ENCODE measurements at regions not wholly inside any gene's neighbourhood (a gene's known extent, or its start where the extent isn't known, plus 50 kb on each side); places are given as distances from the start of the nearest gene placed in this dataset.
A peak's percentile ranks its signal among the peaks of the same experiment; 100 is the strongest.

DNA sequence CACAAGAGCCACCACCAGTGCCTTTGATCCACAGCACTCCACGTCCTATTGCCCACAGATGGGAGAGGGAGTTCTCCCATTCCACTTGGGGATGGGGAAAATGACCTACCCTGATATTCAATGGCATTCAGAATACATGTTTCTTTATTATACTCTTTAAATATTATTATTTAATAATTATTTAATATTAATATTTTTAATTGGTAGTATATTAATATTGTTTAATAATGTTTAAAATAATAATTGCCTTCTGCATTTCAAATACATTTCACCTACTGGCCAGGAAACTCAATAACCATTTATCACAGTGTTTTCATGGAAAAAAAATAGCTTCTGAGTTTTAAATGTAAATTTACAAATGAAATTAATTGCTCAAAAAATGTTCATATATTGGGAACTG, 127.4 kb upstream of the G2E3 start:
- Histone ChIP-seq H3K27ac (ENCODE audit: low read length) (no peak overlapping the region), H3K9me3 (replicated peaks; ENCODE audit: insufficient read depth, low read length) (no peaks in the 10 kb centered on the region), H3K4me3 (ENCODE audit: low read length) (no peak overlapping the region), H3K9me2 (replicated peaks; ENCODE audit: insufficient read depth, low read length) (no peaks in the 10 kb centered on the region), H3K4me2 (ENCODE audit: low read depth, low read length) (no peak overlapping the region), H3K4me1 (ENCODE audit: low read length) (no peaks in the 10 kb centered on the region), H3K9ac (ENCODE audit: low read length) (no peak overlapping the region), H3F3A (ENCODE audit: insufficient read depth, low read length) (no peaks in the 10 kb centered on the region), H3K79me2 (ENCODE audit: low read length) (no peaks in the 10 kb centered on the region), H4K20me1 (ENCODE audit: insufficient read depth, low read length) (no peaks in the 10 kb centered on the region), H2AFZ (ENCODE audit: low read length) (no peak overlapping the region), H3K36me3 (replicated peaks; ENCODE audit: insufficient read depth, low read length) (no peaks in the 10 kb centered on the region), H3K27me3 (replicated peaks; ENCODE audit: insufficient read depth, low read length) (no peaks in the 10 kb centered on the region)
- TF ChIP-seq EZH2phosphoT487 (IDR thresholded peaks at IDR 0.05; ENCODE audit: low read length): no peak
- TF ChIP-seq EZH2 (optimal IDR thresholded peaks at IDR 0.05; ENCODE audit: low read depth, low read length): no peak
- TF ChIP-seq, protein P1, sequence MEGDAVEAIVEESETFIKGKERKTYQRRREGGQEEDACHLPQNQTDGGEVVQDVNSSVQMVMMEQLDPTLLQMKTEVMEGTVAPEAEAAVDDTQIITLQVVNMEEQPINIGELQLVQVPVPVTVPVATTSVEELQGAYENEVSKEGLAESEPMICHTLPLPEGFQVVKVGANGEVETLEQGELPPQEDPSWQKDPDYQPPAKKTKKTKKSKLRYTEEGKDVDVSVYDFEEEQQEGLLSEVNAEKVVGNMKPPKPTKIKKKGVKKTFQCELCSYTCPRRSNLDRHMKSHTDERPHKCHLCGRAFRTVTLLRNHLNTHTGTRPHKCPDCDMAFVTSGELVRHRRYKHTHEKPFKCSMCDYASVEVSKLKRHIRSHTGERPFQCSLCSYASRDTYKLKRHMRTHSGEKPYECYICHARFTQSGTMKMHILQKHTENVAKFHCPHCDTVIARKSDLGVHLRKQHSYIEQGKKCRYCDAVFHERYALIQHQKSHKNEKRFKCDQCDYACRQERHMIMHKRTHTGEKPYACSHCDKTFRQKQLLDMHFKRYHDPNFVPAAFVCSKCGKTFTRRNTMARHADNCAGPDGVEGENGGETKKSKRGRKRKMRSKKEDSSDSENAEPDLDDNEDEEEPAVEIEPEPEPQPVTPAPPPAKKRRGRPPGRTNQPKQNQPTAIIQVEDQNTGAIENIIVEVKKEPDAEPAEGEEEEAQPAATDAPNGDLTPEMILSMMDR (IDR thresholded peaks at IDR 0.05; ENCODE audit: low read length): no peak
- DNase-seq: no peak

DNA sequence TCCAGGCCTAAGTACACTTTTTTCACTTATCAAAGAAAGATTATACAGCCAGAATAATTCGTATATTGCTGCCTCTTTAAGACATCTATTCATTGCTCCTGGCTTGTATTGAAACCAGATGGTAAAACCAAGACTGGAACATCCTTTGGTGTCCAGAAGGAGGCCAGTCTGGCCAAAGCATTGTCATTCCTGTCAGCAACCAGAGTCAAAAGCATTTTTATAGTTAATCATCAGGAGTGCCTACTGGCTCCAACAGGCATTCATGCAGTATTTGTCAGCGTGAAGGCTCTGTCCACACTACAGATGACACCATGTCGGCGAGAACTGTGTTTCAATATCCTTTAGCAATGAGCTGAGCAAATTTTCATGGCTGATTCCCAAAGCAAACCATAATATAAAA, 118.0 kb upstream of the G2E3 start:
- Histone ChIP-seq H3K27me3 (replicated peaks; ENCODE audit: insufficient read depth, low read length) (no peaks in the 10 kb centered on the region), H3K9me2 (replicated peaks; ENCODE audit: insufficient read depth, low read length) (no peaks in the 10 kb centered on the region), H3F3A (ENCODE audit: insufficient read depth, low read length) (no peaks in the 10 kb centered on the region), H3K79me2 (ENCODE audit: low read length) (no peaks in the 10 kb centered on the region), H3K27ac (ENCODE audit: low read length) (no peak overlapping the region), H3K9ac (ENCODE audit: low read length) (no peak overlapping the region), H2AFZ (ENCODE audit: low read length) (no peak overlapping the region), H3K4me1 (ENCODE audit: low read length) (no peaks in the 10 kb centered on the region), H3K4me3 (ENCODE audit: low read length) (no peak overlapping the region), H3K36me3 (replicated peaks; ENCODE audit: insufficient read depth, low read length) (no peaks in the 10 kb centered on the region), H3K4me2 (ENCODE audit: low read depth, low read length) (no peak overlapping the region), H3K9me3 (replicated peaks; ENCODE audit: insufficient read depth, low read length) (no peaks in the 10 kb centered on the region), H4K20me1 (ENCODE audit: insufficient read depth, low read length) (no peaks in the 10 kb centered on the region)
- DNase-seq: no peak
- TF ChIP-seq EZH2phosphoT487 (IDR thresholded peaks at IDR 0.05; ENCODE audit: low read length) (no peak), EZH2 (optimal IDR thresholded peaks at IDR 0.05; ENCODE audit: low read depth, low read length) (no peak)
- TF ChIP-seq, protein P1 (IDR thresholded peaks at IDR 0.05; ENCODE audit: low read length): no peak

DNA sequence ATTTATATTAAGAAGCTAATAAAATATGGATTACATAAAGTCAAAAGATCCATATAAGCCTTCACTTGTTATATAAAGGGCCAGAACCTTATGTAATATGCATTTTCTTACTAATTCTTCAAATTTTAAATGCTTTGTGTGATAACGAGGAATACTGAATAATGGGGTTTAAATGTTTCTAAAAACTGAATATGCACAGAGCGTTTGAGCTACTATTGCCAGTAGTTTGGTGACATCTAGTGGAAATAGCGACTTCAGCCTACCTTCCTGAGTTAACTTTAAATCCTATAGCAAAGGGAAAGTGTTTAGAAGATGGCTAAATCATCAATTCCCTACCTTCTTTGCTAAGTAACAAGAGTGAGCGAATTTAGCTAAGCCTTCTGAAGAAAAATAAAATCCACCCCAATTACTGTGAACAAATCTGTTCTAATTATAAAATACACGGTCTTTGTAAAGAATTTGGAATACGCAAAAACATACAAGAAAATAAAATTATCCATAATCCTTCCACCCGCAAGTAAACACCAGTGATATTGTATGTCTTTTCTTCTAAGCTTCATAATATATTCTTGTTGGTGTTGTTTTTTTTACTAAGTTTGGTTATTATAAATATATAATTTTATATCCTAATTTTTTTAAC, 115.5 kb upstream of the G2E3 start:
- Histone ChIP-seq H3K27me3 (replicated peaks; ENCODE audit: insufficient read depth, low read length) (no peaks in the 10 kb centered on the region), H3K9me3 (replicated peaks; ENCODE audit: insufficient read depth, low read length) (no peaks in the 10 kb centered on the region), H3F3A (ENCODE audit: insufficient read depth, low read length) (no peaks in the 10 kb centered on the region), H3K4me2 (ENCODE audit: low read depth, low read length) (no peak overlapping the region), H3K27ac (ENCODE audit: low read length) (no peak overlapping the region), H2AFZ (ENCODE audit: low read length) (no peak overlapping the region), H3K79me2 (ENCODE audit: low read length) (no peaks in the 10 kb centered on the region), H4K20me1 (ENCODE audit: insufficient read depth, low read length) (no peaks in the 10 kb centered on the region), H3K4me1 (ENCODE audit: low read length) (no peaks in the 10 kb centered on the region), H3K4me3 (ENCODE audit: low read length) (no peak overlapping the region), H3K9ac (ENCODE audit: low read length) (no peak overlapping the region), H3K36me3 (replicated peaks; ENCODE audit: insufficient read depth, low read length) (no peaks in the 10 kb centered on the region), H3K9me2 (replicated peaks; ENCODE audit: insufficient read depth, low read length) (no peaks in the 10 kb centered on the region)
- DNase-seq: peak; percentile 37
- TF ChIP-seq EZH2phosphoT487 (IDR thresholded peaks at IDR 0.05; ENCODE audit: low read length) (no peak), EZH2 (optimal IDR thresholded peaks at IDR 0.05; ENCODE audit: low read depth, low read length) (no peak)
- TF ChIP-seq, protein P1 (IDR thresholded peaks at IDR 0.05; ENCODE audit: low read length): peak; percentile 41
